BE2C (cell line): ENCODE measurements at regions not wholly inside any gene's neighbourhood (a gene's known extent, or its start where the extent isn't known, plus 50 kb on each side); places are given as distances from the start of the nearest gene placed in this dataset.

Source experiments
- DNase-seq: peaks from one replicate; pipeline ENCODE4 v3.0.0-alpha.2; 2020
- H3K27me3 ChIP-seq: fragments of 250-450 bp; sonication (Bioruptor Pico); 2 replicates; pipeline ENCODE4 v1.5.1; 2020; ENCODE audit warnings: mild to moderate bottlenecking
- H3K36me3 ChIP-seq: fragments of 250-450 bp; sonication (Bioruptor Pico); 2 replicates; pipeline ENCODE4 v1.5.1; 2020; ENCODE audit warnings: mild to moderate bottlenecking
- H3K4me1 ChIP-seq: fragments of 250-450 bp; sonication (Bioruptor Pico); 2 replicates; pipeline ENCODE4 v1.5.1; 2020
- H3K4me3 ChIP-seq: 2 replicates; pipeline ENCODE4 v1.5.1; 2011; ENCODE audit warnings: low read depth, low read length
- H3K9me3 ChIP-seq: fragments of 250-450 bp; sonication (Bioruptor Pico); 2 replicates; pipeline ENCODE4 v1.5.1; 2020
- CTCF ChIP-seq: IDR thresholded peaks from 2 replicates; pipeline ENCODE4 v1.5.1; 2012; ENCODE audit warnings: mild to moderate bottlenecking, low read depth, low read length

- no peak for TF ChIP-seq CTCF
- Histone ChIP-seq H3K4me3 (no peak overlapping the region), H3K36me3 (no peaks in the 10 kb centered on the region), H3K9me3 (no peaks in the 10 kb centered on the region), H3K27me3 (no peaks in the 10 kb centered on the region), H3K4me1 (no peaks in the 10 kb centered on the region)
- no peak for DNase-seq
Observed at GRCh38 chr2:103012590-103012989, 250.8 kb downstream of the TMEM182 start.

- Histone ChIP-seq H3K4me1 (no peaks in the 10 kb centered on the region), H3K36me3 (no peaks in the 10 kb centered on the region), H3K27me3 (no peaks in the 10 kb centered on the region), H3K9me3 (no peaks in the 10 kb centered on the region), H3K4me3 (no peak overlapping the region)
- DNase-seq: no peak
- TF ChIP-seq CTCF: no peak
Observed at GRCh38 chr2:103025056-103025455, 263.2 kb downstream of the TMEM182 start.

GRCh38 chr2:103028181-103028580 is 266.4 kb downstream of the TMEM182 start:
- Histone ChIP-seq H3K4me1 (no peaks in the 10 kb centered on the region), H3K4me3 (no peak overlapping the region), H3K36me3 (no peaks in the 10 kb centered on the region), H3K9me3 (no peaks in the 10 kb centered on the region), H3K27me3 (no peaks in the 10 kb centered on the region)
- no peak for DNase-seq
- TF ChIP-seq CTCF: no peak
